ENCODE measurements at regions not wholly inside any gene's neighbourhood (a gene's known extent, or its start where the extent isn't known, plus 50 kb on each side); places are given as distances from the start of the nearest gene placed in this dataset.

DNA sequence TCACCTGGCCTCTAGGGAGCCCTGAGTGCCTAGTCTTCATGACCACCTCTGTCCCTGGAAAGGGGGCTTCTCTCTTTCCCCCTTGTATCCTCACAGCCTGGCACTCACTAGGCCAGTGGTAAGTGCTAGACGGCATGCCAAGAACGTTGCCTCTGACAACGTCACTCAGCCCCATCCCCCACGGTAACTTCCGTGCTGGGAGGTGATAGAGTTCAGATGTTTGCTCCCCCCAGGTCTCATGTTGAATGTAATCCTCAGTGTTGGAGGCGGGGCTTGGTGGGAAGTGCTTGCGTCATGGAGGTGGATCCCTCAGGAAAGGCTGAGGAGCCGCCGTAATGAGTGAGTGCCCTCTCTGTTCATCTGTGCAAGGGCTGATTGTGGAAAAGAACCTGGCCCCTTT is 343.3 kb upstream of the MKI67 start:
- DNase-seq (ENCODE audit: low spot score): no peak

DNA sequence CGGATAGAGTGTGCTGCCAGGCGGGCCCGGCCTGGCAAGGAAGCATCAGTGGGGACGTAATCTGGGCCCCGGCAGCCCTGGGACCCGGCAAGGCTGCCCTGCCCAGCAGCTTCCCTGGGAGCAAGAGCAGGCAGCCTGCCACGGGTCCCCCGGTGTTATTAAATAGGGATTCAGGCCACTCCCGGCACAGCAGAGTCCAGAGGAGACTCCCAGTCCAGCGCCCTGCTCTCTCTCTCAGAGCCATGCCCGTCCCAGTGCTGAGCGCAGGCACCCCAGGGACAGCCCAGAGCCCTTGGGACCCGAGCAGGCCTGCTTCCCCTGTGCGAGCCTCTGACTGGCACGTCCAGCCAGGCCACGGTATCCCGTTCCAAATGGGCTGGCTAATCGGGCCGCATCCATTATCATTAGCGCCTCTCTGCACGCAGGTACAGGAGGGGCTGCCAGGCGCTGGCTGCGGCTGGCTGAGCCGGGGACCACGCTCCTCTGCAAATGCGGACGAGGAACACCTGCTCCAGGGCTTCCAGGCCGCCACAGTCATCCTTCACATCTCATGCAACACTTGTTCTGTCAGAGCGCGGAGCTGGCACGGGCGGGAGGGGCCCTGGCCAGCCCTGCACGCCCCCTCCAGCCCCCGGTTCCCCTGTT is 344.2 kb upstream of the MKI67 start:
- no peak for DNase-seq (ENCODE audit: low spot score)

DNA sequence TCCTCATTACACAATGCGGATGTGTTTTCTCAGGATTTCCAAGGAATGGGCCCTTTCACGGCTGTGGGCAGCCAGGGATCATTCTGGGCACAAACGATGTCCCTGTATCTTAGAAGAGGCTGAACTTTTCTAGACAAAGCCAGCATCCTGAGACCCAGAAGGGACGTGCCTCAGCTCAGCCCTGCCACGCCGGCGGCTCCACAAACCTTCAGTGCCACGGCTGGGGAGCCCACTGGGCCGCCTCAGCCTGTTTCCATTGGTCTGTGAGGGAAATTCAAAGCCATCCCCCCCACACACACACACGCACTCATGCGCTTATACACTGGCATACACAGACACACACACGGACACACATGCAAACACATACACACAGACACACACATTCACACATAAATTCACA is 344.9 kb upstream of the MKI67 start:
- DNase-seq (ENCODE audit: low spot score): no peak

DNA sequence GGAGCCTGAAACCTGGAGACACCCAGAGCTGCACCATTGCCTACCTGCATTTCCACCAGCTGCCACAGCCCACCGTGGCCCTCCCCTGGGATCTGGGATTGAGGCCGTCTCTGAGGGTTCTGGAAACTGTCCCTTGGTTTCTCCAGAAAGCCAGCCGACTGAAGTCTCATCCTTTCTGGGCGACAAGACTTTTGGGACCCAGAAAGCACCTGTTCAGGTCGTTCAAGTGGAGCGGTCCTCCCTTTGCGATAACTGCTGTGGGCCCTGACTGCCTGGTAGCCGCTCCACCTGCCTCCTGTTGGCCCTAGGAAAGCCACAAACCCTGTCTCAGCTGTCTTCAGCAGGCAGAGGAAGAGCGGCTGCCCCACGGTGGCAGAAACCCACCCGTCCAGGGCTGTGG is 346.0 kb upstream of the MKI67 start:
- no peak for DNase-seq (ENCODE audit: low spot score)

DNA sequence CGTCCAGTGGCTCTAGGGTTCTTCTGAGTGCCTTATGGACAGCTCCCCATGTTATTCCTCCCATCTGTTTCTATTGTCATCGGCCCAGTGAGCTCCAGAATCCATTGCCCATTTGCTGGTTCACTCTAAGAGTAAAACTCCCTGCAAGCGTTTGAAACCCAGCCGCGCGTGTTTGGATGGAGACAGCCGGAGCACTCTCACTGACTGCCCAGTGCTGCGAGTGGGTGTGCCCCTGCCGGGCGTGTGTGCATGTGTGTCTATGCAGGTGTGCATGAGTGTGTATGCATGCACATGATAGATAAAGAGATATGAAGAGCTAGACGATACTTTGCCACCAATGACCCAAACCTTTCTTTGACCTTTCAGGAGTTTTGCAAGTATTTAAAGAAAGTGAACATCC is 347.2 kb upstream of the MKI67 start:
- DNase-seq (ENCODE audit: low spot score): no peak

DNA sequence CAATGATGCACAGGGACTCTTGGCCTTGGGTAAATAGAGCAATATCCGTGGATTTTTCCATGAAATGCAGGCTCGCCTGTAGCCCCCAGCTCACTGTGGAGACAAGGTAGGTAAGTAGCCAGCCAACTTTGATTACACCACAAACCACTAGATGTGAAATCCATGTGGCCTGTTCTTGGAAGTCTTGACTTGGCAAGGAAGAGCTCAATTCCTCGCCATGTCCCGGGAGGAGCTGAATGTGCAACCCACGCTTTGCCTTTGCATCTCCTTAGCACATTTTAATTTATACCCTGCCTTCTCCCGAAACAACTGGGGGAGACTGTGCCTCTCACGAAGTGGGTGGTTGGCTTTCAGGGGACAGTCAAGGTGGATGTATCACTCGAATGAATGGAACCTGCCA is 347.7 kb upstream of the MKI67 start:
- no peak for DNase-seq (ENCODE audit: low spot score)

DNA sequence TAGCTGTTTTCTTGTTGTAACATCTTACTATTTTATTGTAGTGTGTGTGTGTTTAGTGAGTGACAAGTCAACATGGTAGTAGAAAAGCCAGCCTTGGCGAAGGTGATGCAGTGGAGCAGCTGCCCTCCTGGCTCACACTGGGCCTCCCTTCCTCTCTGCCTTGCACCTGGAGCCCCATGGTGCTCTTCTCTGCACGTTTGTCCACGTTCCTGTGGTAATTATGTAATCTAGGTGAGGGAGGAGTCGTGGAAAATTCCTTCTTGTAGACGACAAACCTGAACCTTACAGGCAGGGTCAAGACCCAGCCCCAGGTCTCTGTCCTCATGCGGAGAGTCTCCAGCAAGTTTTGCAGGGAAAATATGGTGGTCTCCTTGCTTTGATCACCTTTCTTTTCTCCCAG is 348.3 kb upstream of the MKI67 start:
- DNase-seq (ENCODE audit: low spot score): no peak

DNA sequence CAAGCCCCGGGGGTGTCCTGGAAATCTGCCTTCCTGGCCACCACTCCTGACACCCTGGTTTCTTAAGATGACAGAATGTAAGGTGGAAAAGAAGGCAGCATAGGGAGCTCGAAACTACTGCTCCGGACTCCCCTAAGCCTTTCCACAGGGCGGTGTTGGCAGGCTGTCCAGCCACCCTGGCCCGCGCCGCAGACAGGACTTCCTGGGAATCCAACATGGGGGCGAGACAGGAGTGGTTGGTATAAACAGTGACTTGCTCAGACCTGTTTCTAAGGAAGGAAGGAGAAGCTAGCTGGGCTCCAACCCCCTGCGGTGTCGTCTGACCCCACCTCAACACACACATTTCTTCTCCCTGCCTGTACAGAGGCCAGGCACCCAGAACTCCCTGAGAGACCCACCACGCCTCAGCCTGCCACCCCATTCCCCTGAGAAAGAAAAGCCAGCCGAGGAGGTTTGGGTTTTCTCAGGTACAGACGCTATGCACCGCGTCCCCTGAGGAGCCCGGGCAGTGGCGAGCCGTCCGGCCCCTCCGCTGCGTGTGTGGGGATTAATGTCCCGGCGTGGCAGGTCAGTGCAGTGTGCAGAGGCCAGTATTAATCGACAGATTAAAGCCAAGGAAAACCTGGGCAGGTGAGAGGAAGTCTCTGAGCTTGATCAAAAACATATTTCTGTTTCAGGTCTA is 349.6 kb upstream of the MKI67 start:
- no peak for DNase-seq (ENCODE audit: low spot score)

DNA sequence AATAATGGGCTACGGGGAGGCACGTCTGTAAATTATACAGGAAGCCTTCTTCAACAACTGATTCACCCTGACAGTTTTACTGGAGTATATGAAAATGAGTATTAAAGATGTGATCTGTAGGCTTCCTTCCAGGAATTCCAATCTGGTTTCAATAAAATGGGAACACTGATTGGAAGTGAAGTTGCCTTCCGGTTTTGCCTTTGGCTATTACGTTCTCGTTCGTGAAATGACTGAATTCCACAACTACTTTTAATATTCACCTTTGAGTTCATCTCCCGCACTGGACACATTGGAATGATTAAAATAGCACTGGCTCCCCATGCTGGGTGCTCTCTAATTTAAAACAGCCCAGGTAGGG is 350.1 kb upstream of the MKI67 start:
- no peak for DNase-seq (ENCODE audit: low spot score)

DNA sequence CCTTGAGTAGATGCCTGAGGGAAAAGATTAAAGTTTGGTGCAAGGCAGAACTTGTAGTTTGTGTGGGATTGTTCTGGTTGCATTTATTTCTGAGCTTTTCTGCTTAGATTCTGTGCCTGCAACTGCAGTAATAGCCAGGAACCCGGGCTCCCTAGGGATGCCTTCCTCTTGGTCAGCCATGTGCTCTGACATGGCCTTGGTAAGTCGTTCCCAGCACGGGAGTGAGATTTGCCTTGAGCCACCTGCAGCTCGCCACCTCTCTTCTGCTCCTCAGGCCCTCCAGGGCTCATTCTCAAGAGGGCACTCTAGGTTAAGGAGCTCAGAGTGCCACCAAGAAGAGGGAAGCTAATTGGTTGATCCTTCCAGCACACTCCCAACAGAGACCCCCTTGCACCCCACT is 350.6 kb upstream of the MKI67 start:
- no peak for DNase-seq (ENCODE audit: low spot score)

DNA sequence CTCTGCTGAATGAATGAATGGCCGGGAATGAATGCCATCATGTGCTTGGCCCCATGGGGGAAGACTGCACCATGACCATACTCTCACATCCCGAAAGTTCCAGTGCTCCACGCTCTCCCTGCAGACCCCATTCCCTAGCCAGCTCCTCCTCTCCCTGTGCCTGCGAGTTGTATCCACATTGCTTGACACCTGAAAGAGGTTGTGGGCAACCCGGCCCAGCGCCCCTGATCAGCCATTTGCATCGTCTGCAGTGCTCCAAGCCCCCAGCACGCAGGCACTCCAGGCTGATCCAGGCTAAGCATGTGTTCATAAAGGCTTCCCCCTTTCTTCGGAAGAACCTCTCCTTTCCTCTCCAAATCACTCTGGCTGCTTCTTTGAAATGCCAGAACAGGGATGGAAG is 354.4 kb upstream of the MKI67 start:
- DNase-seq (ENCODE audit: low spot score): no peak

DNA sequence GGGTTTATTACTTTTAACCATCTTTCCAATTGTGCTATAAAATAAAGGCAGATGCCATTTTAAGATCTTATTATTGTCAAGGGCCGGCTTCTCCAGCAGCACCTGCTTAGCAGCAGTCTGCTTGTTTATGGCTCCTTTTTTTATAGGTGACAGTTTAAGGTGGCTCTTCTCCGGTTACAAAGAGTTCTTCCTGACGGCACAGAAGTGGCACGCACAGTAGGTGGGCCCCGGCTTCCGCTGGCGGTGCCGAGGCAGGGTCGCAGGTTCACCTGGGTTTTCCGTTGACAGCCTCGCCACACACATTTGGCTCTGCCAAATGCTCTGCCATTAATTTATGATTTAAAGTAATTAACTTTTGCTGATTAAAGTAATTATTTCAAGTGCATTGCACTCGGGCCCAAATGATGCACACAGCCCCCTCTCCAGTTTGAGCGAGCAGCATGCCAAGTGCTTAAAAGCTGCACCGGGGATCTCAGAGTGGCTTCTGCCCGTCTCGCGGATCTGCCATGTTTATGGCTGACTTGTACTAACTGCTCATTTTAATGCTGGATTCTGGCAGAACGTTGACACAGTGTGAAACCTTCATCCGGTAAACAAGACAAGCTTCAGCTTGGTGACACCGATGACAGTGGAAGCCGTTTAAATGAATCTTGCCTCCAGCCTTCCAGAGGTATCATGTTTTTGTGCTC is 355.1 kb upstream of the MKI67 start:
- DNase-seq (ENCODE audit: low spot score): no peak

DNA sequence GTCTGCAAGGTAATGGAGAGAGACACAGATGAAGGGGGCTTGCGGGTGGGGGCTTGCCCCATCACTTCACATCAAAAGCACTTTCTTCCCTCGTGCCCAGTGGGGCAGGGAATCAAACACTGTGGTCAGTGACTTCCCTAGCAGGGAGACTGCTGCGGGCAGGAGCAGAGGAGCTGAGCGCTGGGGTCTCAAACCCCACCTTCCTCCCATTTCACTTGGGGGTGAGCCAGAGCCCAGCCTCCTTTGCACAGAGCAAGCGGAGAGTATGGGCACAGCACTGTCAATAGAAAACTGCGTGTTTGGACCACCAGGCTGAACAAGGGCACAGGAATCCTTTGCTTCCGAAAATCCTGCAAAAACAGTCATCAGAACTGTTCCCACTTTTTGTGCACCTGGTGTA is 355.8 kb upstream of the MKI67 start:
- no peak for DNase-seq (ENCODE audit: low spot score)

DNA sequence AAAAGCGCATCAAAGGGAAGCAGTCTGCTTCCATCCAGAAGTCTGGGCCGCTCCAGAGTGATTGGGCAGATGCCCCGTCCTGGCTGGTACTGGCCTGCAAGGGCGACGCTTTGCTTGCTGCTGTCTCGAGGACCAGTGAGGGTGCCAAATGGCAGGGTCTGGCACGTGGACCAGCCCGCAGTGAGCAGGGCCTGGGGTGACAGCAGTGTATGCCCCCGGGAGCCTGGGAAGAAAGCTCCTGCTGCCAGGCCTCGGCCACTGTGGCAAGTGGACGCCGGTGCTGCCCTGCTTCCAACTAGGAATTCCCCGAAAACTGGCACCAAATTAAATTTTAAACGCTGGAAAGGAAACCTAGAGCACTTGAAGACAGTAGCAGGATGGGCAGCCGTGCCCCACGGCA is 357.0 kb upstream of the MKI67 start:
- no peak for DNase-seq (ENCODE audit: low spot score)

DNA sequence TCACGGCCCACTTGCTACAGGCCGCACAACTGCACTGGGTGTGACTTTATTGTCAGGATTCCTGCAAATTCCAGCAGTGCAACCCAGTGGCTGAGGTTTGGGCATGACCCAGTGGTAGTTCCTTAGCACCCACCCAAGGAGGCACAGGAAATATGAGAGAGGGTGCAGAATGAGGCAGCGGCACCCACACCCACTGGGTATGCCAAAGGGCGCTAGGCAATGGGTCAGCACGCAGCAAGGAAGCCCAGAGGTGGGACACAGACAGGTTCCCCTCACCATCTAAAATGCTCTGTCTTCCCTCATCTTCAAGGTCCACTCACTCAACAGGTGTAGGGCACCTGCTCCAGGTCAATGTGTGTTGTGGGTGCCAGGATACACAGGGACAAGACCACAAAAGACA is 357.8 kb upstream of the MKI67 start:
- no peak for DNase-seq (ENCODE audit: low spot score)

DNA sequence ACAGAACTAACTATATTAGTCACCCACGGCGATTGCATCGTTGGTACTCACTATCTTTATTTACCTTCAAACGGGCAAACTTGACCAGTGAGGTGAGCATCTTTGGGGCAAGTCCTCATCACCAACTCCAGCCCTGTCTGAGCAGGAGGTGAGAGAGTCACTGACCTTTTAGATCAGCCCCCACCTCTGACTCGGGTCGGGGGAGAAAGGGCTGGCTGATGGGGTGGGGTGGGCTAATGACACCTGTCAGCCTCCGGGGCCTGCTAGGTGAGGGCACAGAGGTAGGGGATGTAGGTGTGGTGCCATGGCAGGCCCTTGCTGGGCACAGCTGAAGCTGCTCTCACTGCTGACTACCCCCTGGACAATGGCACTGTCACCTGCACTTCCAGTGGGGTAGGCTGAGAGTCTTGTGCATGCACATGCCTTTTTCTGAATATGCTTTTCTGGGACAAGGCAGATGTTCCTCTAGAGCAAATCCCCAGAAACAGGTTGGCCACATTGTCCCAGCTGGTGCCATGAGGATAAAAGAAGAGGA is 359.5 kb upstream of the MKI67 start:
- no peak for DNase-seq (ENCODE audit: low spot score)

DNA sequence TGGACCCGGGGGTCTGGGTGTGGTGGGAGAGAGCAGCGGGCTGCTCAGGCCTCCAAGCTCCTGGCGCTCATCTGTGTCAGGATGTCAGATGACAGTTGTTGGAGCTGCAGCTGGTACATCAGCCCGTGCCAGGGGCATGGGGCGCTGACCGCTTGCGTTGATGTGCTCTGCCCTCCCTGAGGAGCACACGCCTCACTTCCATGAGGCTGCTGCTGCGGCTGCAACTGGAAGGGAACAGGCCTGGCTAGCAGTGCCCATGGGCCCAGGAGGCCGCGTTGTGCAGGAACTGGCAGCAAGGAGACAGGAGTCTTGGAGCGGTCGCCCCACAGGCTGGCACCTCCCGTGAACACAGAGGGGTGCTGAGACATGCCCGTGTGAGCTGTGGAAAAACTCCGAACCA is 361.3 kb upstream of the MKI67 start:
- no peak for DNase-seq (ENCODE audit: low spot score)

DNA sequence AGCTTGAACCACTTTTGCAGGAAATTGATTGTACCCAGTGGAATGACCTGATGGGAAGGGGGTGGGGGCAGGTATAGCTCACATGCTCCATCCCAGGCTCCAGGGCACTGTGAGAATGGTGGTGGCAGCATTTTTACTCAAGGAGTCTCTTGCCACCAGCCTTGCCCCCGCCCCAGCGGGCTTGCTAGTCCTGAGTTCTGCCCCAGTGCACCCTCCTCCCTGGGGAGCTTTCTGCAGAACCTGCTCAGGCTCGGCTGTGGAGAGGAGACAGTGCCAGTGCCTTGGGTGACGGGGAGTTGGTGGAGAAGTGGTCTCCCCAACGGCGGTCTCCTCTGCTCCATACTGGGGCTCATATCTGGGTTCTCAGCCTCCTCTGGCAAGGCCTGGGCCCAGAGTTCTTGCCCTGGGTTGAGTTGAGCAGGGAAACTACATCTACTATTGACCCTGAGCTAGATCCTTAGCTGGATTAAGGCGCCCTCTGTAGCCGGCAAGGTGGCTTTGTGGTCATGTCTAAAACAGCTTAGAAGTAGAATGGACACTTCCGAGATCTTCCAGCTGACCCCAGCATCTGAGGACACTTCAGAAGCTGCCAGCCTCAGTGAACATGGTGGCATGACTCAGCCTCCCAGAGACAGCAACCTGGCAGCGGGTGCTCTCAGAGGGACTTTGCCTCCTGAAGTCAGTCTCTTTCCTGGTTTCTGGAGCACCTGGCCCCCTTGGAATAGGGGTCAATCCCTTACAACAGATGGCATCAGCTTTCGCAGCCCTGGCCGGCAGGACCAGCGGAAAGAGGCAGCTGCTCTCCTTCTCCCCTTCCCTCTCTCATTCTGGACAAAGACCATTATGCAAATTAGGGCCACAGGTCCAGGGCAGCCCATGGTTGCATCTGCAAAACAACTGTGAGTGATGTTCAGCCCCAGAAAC is 363.4 kb upstream of the MKI67 start:
- no peak for DNase-seq (ENCODE audit: low spot score)

DNA sequence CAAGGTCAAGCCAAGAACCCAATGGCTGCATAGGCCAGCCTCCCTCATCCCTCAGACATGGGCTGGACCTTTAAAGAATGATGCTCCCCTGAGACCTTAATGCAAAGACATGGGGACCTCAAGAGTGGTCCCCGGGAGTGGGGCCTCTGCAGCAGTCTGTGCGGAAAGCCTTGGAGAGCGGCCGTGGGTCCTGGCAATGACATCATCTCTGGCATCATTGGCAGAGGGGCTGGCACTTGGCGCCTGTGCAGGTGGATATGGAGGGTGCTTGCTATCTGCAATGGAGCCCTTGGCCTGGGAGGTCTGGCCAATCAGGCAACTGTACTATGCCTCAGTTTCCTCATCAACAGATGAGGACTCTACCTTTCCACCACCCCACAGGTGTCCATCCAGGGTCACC is 365.5 kb upstream of the MKI67 start:
- DNase-seq (ENCODE audit: low spot score): no peak

DNA sequence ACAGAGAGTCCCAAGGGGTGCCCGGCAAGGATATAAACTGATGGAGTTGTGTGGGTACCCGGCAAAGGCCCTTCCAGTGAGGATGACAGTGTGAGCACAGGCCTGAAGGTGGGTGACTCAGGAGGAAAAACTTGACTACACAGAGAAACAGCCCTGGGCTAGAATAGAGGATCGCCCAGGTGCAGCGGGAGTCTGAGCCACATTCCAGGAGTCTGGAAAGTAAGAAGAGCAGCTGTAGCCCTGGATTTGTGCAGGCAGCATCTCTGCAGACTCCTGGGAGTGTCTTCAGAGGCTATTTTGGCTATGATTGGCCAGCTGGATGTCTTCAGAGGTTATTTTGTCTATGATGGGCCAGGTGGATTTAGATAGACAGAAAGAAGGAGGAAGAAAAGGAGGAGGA is 367.6 kb upstream of the MKI67 start:
- no peak for DNase-seq (ENCODE audit: low spot score)

DNA sequence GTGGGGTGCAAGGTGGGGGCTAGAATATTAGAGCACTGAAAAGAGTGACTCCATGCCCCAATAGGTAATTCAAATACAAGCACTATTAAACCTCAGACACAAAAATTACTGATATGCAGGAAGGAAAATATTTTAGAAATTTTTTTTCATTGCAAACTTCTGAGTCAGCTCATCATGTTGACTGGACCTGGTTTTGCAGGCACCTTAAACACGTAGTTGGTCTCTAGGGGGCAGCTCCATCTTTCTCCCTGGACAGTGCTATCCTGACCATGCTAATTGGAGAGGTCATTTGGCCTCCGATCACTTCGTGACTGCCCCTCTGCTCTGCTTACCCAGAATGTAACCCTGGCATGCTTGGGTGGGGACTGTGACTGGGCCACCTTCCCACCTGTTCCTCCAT is 368.4 kb upstream of the MKI67 start:
- no peak for DNase-seq (ENCODE audit: low spot score)

DNA sequence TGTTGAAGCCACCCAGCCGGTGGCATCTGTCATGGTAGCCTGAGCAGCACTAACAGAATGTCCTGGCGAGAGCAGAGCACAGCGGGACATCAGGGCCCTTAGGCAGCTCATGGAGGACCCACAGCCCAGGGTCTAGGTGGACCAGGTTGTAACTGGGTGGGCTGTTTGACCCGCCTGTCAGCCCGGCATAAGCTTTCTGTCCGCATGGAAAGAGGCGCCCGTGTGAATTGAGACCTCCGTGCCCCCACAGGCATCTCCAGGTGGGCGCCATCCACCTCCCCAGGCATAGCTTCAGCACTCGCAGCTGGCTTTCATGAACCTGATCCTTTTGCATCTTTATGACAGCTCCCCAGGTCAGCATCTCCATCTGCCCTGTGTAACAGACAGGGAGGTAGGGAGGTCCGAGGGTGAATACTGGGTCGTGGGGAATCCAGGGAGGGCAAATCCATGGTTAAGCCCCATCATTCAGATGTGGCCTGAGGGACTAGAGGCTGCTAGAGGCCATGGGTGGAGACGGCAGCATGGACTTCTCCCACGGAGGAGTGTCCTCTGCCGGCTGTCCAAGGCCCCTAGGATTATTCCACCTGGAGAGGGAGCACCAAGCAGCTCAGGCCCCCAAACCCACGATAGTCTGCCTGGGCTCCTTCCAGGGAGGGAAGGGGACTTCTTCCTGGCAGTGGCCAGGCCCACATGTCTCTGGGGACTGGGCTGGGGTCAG is 371.6 kb upstream of the MKI67 start:
- DNase-seq (ENCODE audit: low spot score): no peak

Measured in cerebellar cortex (tissue), 1 donor.